WTC11 (cell line): ENCODE measurements at regions not wholly inside any gene's neighbourhood (a gene's known extent, or its start where the extent isn't known, plus 50 kb on each side); places are given as distances from the start of the nearest gene placed in this dataset.
"Not testable (repeated sequence)": the region's sequence is repeated elsewhere in the genome, so short reads cannot be mapped to it uniquely, and the experiment has no call there.

ENCODE experiments used
- CTCF ChIP-seq: fragments of 200-600 bp; IDR thresholded peaks from 2 replicates; pipeline ENCODE4 v1.8.0; 2022; ENCODE audit warnings: antibody characterized with exemption
- FOXP1 ChIP-seq: sonication (generic); formaldehyde crosslinking; IDR thresholded peaks from 2 replicates; pipeline ENCODE4 v1.8.0; 2022; ENCODE audit warnings: missing genetic modification reagents, mild to moderate bottlenecking, moderate library complexity, borderline replicate concordance
- FOXP4 ChIP-seq: sonication (generic); formaldehyde crosslinking; IDR thresholded peaks from 2 replicates; pipeline ENCODE4 v1.8.0; 2022; ENCODE audit warnings: mild to moderate bottlenecking, missing genetic modification reagents
- IRF2 ChIP-seq: sonication (generic); formaldehyde crosslinking; IDR thresholded peaks from 2 replicates; pipeline ENCODE4 v1.8.0; 2022; ENCODE audit warnings: low read depth, missing genetic modification reagents, borderline replicate concordance
- MYBL2 ChIP-seq: sonication (generic); formaldehyde crosslinking; IDR thresholded peaks from 2 replicates; pipeline ENCODE4 v1.8.1; 2023; ENCODE audit warnings: mild to moderate bottlenecking, moderate library complexity, missing genetic modification reagents
- RORB ChIP-seq: fragments of 250-450 bp; sonication (Bioruptor Pico); IDR thresholded peaks from 2 replicates; pipeline ENCODE4 v1.9.0; 2021; ENCODE audit warnings: mild to moderate bottlenecking
- SMAD4 ChIP-seq: sonication (generic); formaldehyde crosslinking; IDR thresholded peaks from 2 replicates; pipeline ENCODE4 v1.8.0; 2022; ENCODE audit warnings: mild to moderate bottlenecking, missing genetic modification reagents
- TEAD1 ChIP-seq: sonication (generic); formaldehyde crosslinking; IDR thresholded peaks from 2 replicates; pipeline ENCODE4 v1.8.0; 2022; ENCODE audit warnings: mild to moderate bottlenecking, missing genetic modification reagents
- ZNF121 ChIP-seq: sonication (generic); formaldehyde crosslinking; IDR thresholded peaks from 2 replicates; pipeline ENCODE4 v1.8.0; 2023; ENCODE audit warnings: missing genetic modification reagents

- not testable (repeated sequence) for TF ChIP-seq CTCF; MYBL2 (CRISPR knock-in tag); SMAD4 (CRISPR knock-in tag); ZNF121 (CRISPR knock-in tag); FOXP1 (CRISPR knock-in tag); IRF2 (CRISPR knock-in tag); FOXP4 (CRISPR knock-in tag); TEAD1 (CRISPR knock-in tag); RORB (CRISPR knock-in tag)
These were observed 792.9 kb downstream of the SPATA31A7 start for GRCh38 chr9:61982727-61983126.
